GM12878 (cell line): ENCODE measurements at regions not wholly inside any gene's neighbourhood (a gene's known extent, or its start where the extent isn't known, plus 50 kb on each side); places are given as distances from the start of the nearest gene placed in this dataset.

Experiments used
- ASH2L ChIP-seq: fragments of 300-600, 200-600 bp; sonication (generic); IDR thresholded peaks from 2 replicates; pipeline ENCODE4 v1.6.1; 2017; ENCODE audit warnings: low read depth, mild to moderate bottlenecking, borderline replicate concordance
- BHLHE40 ChIP-seq, 2 experiments: fragments of 450-650 bp in 1 of 2; IDR thresholded peaks; 2 replicates each; pipeline ENCODE4 v1.6.1; 2011 to 2017; ENCODE audit warnings: low read depth in 2 of 2, borderline replicate concordance in 1 of 2, improper control_type of control experiment in 1 of 2, low read length in 1 of 2, mild to moderate bottlenecking in 1 of 2
- CHD1 ChIP-seq: IDR thresholded peaks from 2 replicates; pipeline ENCODE4 v1.6.1; 2012; ENCODE audit warnings: low read depth, low read length, improper control_type of control experiment
- CTCF ChIP-seq, 3 experiments: IDR thresholded peaks in 2 of 3; conservative IDR thresholded peaks in 1 of 3; 2 replicates each; pipeline ENCODE4 v1.5.1; 2011; ENCODE audit warnings: low read depth in 3 of 3, low read length in 3 of 3, mild to moderate bottlenecking in 3 of 3, control low read depth in 2 of 3, moderate library complexity in 2 of 3, inconsistent platforms in 1 of 3, mixed read lengths in 1 of 3; ENCODE audit not compliant: control insufficient read depth in 2 of 3, insufficient read depth in 1 of 3; ENCODE audit errors: extremely low read depth in 1 of 3
- EZH2 ChIP-seq: IDR thresholded peaks from 2 replicates; pipeline ENCODE4 v1.6.1; 2012; ENCODE audit warnings: low read depth, mild to moderate bottlenecking, control low read depth, inconsistent platforms, low read length, borderline replicate concordance; ENCODE audit not compliant: control insufficient read depth
- HDGF ChIP-seq: fragments of 450-650 bp; IDR thresholded peaks from 2 replicates; pipeline ENCODE4 v1.6.1; 2016; ENCODE audit warnings: antibody characterized with exemption
- MAX ChIP-seq: IDR thresholded peaks from 2 replicates; pipeline ENCODE4 v1.6.1; 2012; ENCODE audit warnings: low read depth, low read length, improper control_type of control experiment
- RAD21 ChIP-seq: IDR thresholded peaks from 2 replicates; pipeline ENCODE4 v1.6.1; 2011; ENCODE audit warnings: mild to moderate bottlenecking, low read depth, low read length, moderate library complexity; ENCODE audit not compliant: insufficient read depth
- TARDBP ChIP-seq: IDR thresholded peaks from 2 replicates; pipeline ENCODE4 v1.6.1; 2016; ENCODE audit warnings: borderline replicate concordance
- ZNF207 ChIP-seq: fragments of 450-650 bp; IDR thresholded peaks from 2 replicates; pipeline ENCODE4 v1.6.1; 2014; ENCODE audit warnings: antibody characterized with exemption, mild to moderate bottlenecking, borderline replicate concordance

- TF ChIP-seq ZNF207: no peak
- no peak for TF ChIP-seq TARDBP
- TF ChIP-seq ASH2L: no peak
- TF ChIP-seq CTCF (IDR thresholded peaks at IDR 0.05 in 2 of 3, conservative IDR thresholded peaks at IDR 0.05 in 1 of 3; ENCODE audit: control insufficient read depth in 2 of 3, extremely low read depth in 1 of 3, insufficient read depth in 1 of 3, low read depth in 3 of 3, low read length in 3 of 3): no peak
- no peak for TF ChIP-seq MAX
- TF ChIP-seq EZH2: no peak
- no peak for TF ChIP-seq CHD1
- TF ChIP-seq RAD21: no peak
- TF ChIP-seq HDGF: no peak
- TF ChIP-seq BHLHE40 (IDR thresholded peaks at IDR 0.05; ENCODE audit: borderline replicate concordance in 1 of 2, low read depth in 2 of 2, low read length in 1 of 2): no peak
Measured at GRCh38 chr21:25400427-25400826, 206.9 kb downstream of the MRPL39 start.
